AG09319 (cell line): ENCODE measurements at regions not wholly inside any gene's neighbourhood (a gene's known extent, or its start where the extent isn't known, plus 50 kb on each side); places are given as distances from the start of the nearest gene placed in this dataset.

Source experiments
- DNase-seq: peaks from one replicate; pipeline ENCODE4 v3.0.0-alpha.2; 2010; ENCODE audit warnings: low read depth; ENCODE audit errors: extremely low read depth
- CTCF ChIP-seq: IDR thresholded peaks from 2 replicates; pipeline ENCODE4 v1.5.1; 2011; ENCODE audit warnings: low read depth, mild to moderate bottlenecking, inconsistent platforms, low read length, moderate library complexity

- no peak for TF ChIP-seq CTCF
- no peak for DNase-seq
Measured at GRCh38 chr3:180290300-180290699, 253.6 kb upstream of the PEX5L start.

GRCh38 chr3:180294282-180295027 is 257.7 kb upstream of the PEX5L start:
- TF ChIP-seq CTCF = no peak
- DNase-seq = no peak

GRCh38 chr3:180295811-180296210 is 259.1 kb upstream of the PEX5L start:
- TF ChIP-seq CTCF = no peak
- DNase-seq = no peak

DNA sequence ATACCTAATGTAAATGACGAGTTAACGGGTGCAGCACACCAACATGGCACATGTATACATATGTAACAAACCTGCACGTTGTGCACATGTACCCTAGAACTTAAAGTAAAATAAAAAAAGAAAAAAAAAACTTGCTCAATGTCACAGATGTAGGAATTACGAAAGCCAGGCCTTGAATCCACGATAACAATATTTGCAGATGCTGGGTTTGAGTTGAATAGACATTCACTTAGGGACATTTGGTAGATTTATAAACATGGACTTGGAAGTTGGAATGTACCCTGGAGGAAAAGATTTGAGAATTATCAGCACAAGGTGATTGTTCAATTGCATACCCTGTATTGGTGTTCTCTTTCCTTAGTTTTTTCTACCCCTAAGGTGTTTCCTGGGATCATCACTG is 260.2 kb upstream of the PEX5L start:
- TF ChIP-seq CTCF = no peak
- no peak for DNase-seq

GRCh38 chr3:180306155-180306554 is 269.4 kb upstream of the PEX5L start:
- no peak for TF ChIP-seq CTCF
- no peak for DNase-seq

DNA sequence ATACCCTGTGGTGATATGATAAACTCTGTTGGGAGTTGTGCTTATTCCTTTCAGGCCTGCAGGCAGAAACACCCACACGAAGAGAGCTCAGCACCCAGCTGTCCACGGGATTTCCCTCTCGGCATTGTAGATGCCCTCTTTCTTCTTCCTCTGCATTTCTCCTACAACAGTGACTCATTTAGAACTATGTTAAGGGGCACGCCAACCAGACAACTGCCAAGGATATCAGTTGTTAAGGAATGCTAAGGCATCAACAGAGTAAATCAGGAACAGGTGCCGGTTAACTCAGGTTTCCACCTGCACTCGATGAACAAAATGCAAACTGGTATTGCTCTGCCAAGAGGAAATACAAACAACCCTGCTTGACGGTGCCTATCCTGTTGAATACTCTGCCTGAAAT is 270.0 kb upstream of the PEX5L start:
- no peak for DNase-seq

DNA sequence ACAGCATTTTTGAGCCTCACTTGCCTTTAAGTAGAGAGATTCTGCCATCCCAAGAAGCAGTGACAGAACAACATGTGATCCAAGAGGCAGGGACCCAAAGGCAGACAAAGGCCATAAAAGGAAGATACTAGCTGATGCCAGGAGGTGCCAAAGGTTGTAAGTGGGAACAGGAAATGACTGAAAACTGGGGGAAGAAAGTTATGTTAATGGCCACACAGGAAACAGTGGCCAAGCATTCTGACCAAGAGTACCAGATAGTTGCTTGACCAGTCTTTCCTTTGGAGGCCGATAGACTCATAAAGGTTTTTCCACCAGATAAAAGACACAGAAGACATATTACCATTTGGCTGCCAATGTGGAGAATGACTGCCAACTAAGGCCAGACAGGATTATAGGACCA is 274.5 kb upstream of the PEX5L start:
- TF ChIP-seq CTCF = no peak
- no peak for DNase-seq

More for the DNA sequence above, 270.0 kb upstream of the PEX5L start:
- no peak for TF ChIP-seq CTCF
